ENCODE measurements at regions not wholly inside any gene's neighbourhood (a gene's known extent, or its start where the extent isn't known, plus 50 kb on each side); places are given as distances from the start of the nearest gene placed in this dataset.

DNA sequence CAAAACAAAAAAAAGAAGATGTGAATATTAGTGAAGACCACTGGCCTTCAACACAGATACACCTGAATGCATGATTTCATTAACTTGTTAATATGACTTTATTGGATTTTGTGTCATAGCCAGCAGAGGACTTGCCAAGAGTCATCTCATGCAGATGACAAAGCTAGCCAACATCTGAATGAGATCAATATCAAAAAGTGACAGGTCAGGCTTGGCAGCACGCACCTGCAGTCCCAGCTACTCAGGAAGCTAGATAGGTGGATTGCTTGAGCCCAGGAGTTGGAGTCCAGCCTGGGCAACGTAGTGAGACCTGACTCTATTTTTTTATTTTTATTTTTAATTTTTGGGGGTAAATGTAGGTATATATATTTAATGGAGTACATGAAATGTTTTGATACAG is 54.5 kb upstream of the TGIF1 start:
- DNase-seq (ENCODE audit: insufficient read length, low spot score) (no peak), FAIRE-seq (no peak)
- TF ChIP-seq, protein P1, sequence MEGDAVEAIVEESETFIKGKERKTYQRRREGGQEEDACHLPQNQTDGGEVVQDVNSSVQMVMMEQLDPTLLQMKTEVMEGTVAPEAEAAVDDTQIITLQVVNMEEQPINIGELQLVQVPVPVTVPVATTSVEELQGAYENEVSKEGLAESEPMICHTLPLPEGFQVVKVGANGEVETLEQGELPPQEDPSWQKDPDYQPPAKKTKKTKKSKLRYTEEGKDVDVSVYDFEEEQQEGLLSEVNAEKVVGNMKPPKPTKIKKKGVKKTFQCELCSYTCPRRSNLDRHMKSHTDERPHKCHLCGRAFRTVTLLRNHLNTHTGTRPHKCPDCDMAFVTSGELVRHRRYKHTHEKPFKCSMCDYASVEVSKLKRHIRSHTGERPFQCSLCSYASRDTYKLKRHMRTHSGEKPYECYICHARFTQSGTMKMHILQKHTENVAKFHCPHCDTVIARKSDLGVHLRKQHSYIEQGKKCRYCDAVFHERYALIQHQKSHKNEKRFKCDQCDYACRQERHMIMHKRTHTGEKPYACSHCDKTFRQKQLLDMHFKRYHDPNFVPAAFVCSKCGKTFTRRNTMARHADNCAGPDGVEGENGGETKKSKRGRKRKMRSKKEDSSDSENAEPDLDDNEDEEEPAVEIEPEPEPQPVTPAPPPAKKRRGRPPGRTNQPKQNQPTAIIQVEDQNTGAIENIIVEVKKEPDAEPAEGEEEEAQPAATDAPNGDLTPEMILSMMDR (IDR thresholded peaks at IDR 0.05; ENCODE audit: insufficient read depth, missing control alignments) = no peak

DNA sequence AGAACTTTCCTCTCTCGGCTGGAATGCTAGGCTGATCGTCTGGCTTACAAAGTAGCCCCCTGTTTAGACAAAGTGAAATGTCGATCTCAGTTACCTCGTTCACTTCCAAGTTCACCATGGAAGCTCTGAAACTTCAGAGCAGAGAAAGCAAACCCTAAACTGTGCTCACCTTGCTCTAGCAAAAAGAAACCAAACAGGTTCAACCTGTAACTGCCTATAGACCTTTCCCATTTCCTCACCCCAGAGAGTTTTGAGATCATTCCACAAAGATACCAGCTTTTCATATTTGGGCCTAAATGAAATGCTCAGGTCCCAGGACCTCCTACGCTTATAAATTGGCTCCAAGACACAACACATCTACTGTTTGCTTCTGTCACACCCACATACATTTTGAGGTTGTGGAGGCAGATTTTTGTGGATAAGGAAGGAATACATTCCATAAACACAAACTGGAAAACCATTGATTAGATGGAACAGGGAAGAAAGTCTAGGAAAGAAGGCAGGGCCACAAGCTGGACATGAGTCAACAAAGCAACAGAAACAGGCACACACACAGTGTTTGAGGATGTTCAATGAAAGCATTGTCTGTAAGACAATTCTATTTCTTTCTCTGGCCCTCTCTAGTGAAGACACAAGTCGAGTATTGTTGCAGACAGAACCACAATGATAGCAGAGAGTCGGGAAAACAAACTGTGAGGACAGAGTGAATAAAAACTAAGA is 52.8 kb upstream of the TGIF1 start:
- TF ChIP-seq, protein P1 (IDR thresholded peaks at IDR 0.05; ENCODE audit: insufficient read depth, missing control alignments) = no peak
- FAIRE-seq (no peak), DNase-seq (ENCODE audit: insufficient read length, low spot score) (no peak)

DNA sequence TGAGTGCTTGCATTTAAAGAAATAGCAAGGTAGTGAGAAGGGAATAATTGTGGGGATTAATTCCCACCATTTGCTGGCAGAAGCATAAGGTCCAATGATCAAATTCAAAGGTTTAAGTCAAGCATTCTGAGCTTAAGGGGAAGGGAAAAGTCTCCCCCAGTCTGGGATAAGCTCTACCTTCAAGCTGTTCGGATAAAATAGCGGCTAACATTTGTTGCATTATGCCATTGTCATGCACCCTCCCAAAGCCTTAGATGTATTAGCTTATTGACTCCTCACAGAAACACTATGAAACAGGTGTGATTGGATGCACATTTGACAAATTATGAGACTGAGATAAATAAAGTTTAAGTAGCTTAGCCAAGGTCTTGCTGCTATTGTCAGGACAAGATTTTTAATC is 52.2 kb upstream of the TGIF1 start:
- peak; percentile 98 for FAIRE-seq
- TF ChIP-seq, protein P1 (IDR thresholded peaks at IDR 0.05; ENCODE audit: insufficient read depth, missing control alignments) = no peak
- peak; percentile 40 for DNase-seq (ENCODE audit: insufficient read length, low spot score)
